PFSK-1 (cell line): ENCODE measurements at regions not wholly inside any gene's neighbourhood (a gene's known extent, or its start where the extent isn't known, plus 50 kb on each side); places are given as distances from the start of the nearest gene placed in this dataset.

Source experiments
- FOXP2 ChIP-seq: optimal IDR thresholded peaks from 2 replicates; pipeline ENCODE3; 2011; ENCODE audit warnings: borderline replicate concordance, control low read depth, inconsistent platforms; ENCODE audit not compliant: insufficient read depth; ENCODE audit errors: extremely low read length, extremely low read depth
- POLR2AphosphoS5 ChIP-seq: IDR thresholded peaks from 2 replicates; pipeline ENCODE4 v1.6.1; 2012; ENCODE audit warnings: low read depth, mild to moderate bottlenecking, control low read depth, low read length, moderate library complexity
- SIN3A ChIP-seq: IDR thresholded peaks from 2 replicates; pipeline ENCODE4 v1.6.1; 2012; ENCODE audit warnings: mild to moderate bottlenecking, low read length, moderate library complexity, borderline replicate concordance; ENCODE audit not compliant: insufficient read depth
- TAF1 ChIP-seq: IDR thresholded peaks from 2 replicates; pipeline ENCODE4 v1.6.1; 2012; ENCODE audit warnings: low read length, control low read depth, borderline replicate concordance; ENCODE audit not compliant: insufficient read depth
- TF ChIP-seq, protein P1 (sequence below), 2 experiments: IDR thresholded peaks; 2 replicates each; pipeline versions ENCODE4 v1.6.1 to v1.8.0; 2011 to 2012; ENCODE audit warnings: low read depth in 2 of 2, low read length in 2 of 2, control low read depth in 1 of 2, inconsistent platforms in 1 of 2, mild to moderate bottlenecking in 1 of 2, moderate library complexity in 1 of 2; ENCODE audit not compliant: insufficient read depth in 1 of 2

DNA sequence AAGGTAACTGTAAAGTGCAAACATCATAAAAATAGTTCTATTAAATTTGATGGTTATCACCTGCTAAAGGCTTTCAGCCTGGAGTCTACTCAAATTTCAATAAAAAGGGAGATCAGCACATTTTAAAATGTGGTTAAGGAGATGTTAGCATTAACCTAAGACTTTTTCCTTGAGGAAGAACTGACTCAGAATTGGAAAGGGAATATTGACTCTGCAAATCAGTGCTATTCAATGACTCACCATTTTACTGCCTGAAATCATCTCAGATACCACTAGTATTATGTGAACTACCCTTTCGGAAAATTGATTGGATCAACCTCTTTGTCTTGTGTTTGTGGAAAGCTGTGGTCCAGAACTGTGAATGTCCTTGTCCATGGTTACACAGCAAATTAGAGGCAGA, 113.3 kb downstream of the ADRB2 start:
- TF ChIP-seq POLR2AphosphoS5, result no peak
- TF ChIP-seq SIN3A, result no peak

DNA sequence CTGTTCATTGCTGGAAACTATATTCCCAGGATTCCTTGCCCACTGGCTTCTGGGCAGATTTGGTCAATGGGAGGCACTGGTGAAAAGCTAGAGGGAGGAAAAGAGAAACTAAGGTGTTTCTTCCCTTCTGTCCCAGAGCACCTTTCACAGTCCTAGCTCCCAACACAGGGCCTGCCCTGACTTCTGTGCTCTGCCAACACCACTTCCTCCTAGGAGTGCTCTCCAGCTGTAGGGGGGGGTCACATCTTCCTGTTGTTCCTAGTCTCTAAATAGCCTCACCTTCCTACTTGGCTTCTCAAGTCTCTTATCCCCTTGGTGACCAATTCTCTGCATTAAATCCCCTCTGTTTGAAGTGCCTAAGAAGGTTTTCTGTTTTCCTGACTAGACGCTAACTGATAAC, 115.4 kb downstream of the ADRB2 start:
- TF ChIP-seq POLR2AphosphoS5 (no peak), SIN3A (no peak), FOXP2 (no peak), TAF1 (no peak)
- TF ChIP-seq, protein P1, sequence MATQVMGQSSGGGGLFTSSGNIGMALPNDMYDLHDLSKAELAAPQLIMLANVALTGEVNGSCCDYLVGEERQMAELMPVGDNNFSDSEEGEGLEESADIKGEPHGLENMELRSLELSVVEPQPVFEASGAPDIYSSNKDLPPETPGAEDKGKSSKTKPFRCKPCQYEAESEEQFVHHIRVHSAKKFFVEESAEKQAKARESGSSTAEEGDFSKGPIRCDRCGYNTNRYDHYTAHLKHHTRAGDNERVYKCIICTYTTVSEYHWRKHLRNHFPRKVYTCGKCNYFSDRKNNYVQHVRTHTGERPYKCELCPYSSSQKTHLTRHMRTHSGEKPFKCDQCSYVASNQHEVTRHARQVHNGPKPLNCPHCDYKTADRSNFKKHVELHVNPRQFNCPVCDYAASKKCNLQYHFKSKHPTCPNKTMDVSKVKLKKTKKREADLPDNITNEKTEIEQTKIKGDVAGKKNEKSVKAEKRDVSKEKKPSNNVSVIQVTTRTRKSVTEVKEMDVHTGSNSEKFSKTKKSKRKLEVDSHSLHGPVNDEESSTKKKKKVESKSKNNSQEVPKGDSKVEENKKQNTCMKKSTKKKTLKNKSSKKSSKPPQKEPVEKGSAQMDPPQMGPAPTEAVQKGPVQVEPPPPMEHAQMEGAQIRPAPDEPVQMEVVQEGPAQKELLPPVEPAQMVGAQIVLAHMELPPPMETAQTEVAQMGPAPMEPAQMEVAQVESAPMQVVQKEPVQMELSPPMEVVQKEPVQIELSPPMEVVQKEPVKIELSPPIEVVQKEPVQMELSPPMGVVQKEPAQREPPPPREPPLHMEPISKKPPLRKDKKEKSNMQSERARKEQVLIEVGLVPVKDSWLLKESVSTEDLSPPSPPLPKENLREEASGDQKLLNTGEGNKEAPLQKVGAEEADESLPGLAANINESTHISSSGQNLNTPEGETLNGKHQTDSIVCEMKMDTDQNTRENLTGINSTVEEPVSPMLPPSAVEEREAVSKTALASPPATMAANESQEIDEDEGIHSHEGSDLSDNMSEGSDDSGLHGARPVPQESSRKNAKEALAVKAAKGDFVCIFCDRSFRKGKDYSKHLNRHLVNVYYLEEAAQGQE (IDR thresholded peaks at IDR 0.05; ENCODE audit: insufficient read depth in 1 of 2, low read depth in 2 of 2, low read length in 2 of 2), result no peak

DNA sequence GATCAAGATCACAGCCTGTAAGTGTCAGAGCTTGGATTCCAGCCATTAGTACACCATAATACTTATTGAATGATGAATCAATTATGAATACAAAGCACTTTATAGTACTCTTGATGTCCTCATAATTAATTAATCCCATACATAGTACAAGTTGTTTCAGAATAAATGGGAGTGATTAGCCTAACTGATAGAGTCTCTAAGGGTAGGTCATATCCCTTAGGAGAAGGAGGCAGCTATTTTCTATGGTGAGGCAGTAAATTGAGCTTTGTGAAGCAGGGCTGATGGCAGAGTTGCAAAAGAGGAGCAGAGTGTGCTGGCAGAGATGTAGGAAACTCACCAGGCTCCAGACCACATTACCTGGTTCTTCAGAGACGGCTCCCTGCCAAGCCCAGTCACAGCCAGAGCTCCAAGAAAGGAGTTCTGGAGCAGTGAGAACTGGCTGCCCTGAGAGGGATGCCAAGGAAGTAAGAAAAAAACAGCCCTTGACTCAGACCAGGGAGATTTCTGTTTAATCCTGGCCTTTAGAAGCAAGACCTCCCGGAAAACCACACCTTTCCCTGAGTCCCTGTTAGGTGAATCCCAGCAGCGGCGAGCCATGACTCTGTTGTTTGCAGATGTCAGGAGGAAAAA, 112.9 kb downstream of the SH3TC2 start:
- TF ChIP-seq FOXP2 (no peak), POLR2AphosphoS5 (no peak), TAF1 (no peak), SIN3A (no peak)
- TF ChIP-seq, protein P1 (IDR thresholded peaks at IDR 0.05; ENCODE audit: insufficient read depth in 1 of 2, low read depth in 2 of 2, low read length in 2 of 2), result no peak

DNA sequence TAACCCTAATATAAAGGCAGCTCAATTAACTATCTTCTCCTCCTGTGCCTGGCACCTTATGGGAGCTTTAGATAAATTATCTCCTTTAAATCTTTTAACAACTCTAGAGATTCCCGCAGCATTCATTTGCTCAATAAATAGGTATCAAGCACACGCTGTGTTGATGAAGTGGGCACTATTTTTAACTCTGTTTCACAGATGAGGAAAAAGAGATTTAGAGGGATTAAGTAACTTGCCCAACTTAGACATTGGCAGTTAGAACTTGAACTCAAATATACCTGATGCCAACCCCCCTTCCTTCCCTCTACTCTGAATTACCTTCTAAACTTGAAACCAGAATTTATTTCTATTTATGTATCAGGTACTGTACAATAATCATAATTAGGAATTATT, 112.4 kb downstream of the SH3TC2 start:
- no peak for TF ChIP-seq POLR2AphosphoS5
- TF ChIP-seq FOXP2, result no peak
- TF ChIP-seq, protein P1 (IDR thresholded peaks at IDR 0.05; ENCODE audit: insufficient read depth in 1 of 2, low read depth in 2 of 2, low read length in 2 of 2), result no peak
- TF ChIP-seq TAF1, result no peak
- TF ChIP-seq SIN3A, result no peak

DNA sequence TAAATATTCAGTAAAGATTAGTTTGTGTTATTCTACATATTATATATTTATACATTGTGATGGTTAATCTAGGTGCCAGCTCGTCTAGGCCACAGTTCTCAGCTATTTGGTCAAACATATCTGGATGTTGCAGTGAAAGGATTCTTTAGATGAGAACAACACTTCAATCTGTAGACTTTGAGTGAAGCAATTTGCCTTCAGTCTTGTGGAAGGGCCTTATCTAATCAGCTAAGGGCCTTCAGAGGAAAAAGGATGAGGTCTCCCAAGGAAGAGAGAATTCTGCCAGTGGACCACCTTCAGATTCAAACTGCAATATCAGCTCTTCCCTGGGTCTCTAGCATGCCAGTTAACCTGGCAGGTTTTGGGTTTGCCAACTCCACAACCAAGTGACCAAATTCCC, 112.0 kb downstream of the SH3TC2 start:
- TF ChIP-seq POLR2AphosphoS5, result no peak
- TF ChIP-seq, protein P1 (IDR thresholded peaks at IDR 0.05; ENCODE audit: insufficient read depth in 1 of 2, low read depth in 2 of 2, low read length in 2 of 2), result no peak
- no peak for TF ChIP-seq FOXP2
- no peak for TF ChIP-seq TAF1
- TF ChIP-seq SIN3A, result no peak
